ENCODE measurements at regions not wholly inside any gene's neighbourhood (a gene's known extent, or its start where the extent isn't known, plus 50 kb on each side); places are given as distances from the start of the nearest gene placed in this dataset.
A peak's percentile ranks its signal among the peaks of the same experiment; 100 is the strongest.

GRCh38 chr10:113317489-113317888, 235.4 kb upstream of the HABP2 start:
- no peak overlapping the region for H3K27ac ChIP-seq
- no peak for DNase-seq (ENCODE audit: low read depth, low spot score)

- DNase-seq (ENCODE audit: low read depth, low spot score), result no peak
- H3K27ac ChIP-seq, result no peak overlapping the region
Observed at GRCh38 chr10:113319479-113319878, 233.4 kb upstream of the HABP2 start.

- H3K27ac ChIP-seq, result no peak overlapping the region
- no peak for DNase-seq (ENCODE audit: low read depth, low spot score)
Observed at GRCh38 chr10:113320211-113320610, 232.6 kb upstream of the HABP2 start.

- no peak overlapping the region for H3K27ac ChIP-seq
- DNase-seq (ENCODE audit: low read depth, low spot score), result no peak
Observed at GRCh38 chr10:113320987-113321386, 231.9 kb upstream of the HABP2 start.

- H3K27ac ChIP-seq, result no peak overlapping the region
- DNase-seq (ENCODE audit: low read depth, low spot score), result no peak
Observed at GRCh38 chr10:113322843-113323242, 230.0 kb upstream of the HABP2 start.

- no peak overlapping the region for H3K27ac ChIP-seq
- no peak for DNase-seq (ENCODE audit: low read depth, low spot score)
Observed at GRCh38 chr10:113323985-113324384, 228.9 kb upstream of the HABP2 start.

GRCh38 chr10:113326160-113327111, 226.4 kb upstream of the HABP2 start:
- DNase-seq (ENCODE audit: low read depth, low spot score), result peak; percentile 22
- no peak overlapping the region for H3K27ac ChIP-seq

GRCh38 chr10:113329121-113329596, 223.7 kb upstream of the HABP2 start:
- H3K27ac ChIP-seq, result no peak overlapping the region
- no peak for DNase-seq (ENCODE audit: low read depth, low spot score)

- no peak overlapping the region for H3K27ac ChIP-seq
- no peak for DNase-seq (ENCODE audit: low read depth, low spot score)
Observed at GRCh38 chr10:113331961-113332360, 220.9 kb upstream of the HABP2 start.

- H3K27ac ChIP-seq, result no peak overlapping the region
- no peak for DNase-seq (ENCODE audit: low read depth, low spot score)
Observed at GRCh38 chr10:113333313-113333712, 219.5 kb upstream of the HABP2 start.

GRCh38 chr10:113335592-113335991, 217.3 kb upstream of the HABP2 start:
- DNase-seq (ENCODE audit: low read depth, low spot score), result no peak
- no peak overlapping the region for H3K27ac ChIP-seq

GRCh38 chr10:113336549-113337130, 216.2 kb upstream of the HABP2 start:
- DNase-seq (ENCODE audit: low read depth, low spot score), result no peak
- no peak overlapping the region for H3K27ac ChIP-seq

- DNase-seq (ENCODE audit: low read depth, low spot score), result no peak
- H3K27ac ChIP-seq, result no peak overlapping the region
Observed at GRCh38 chr10:113337142-113337541, 215.7 kb upstream of the HABP2 start.

- DNase-seq (ENCODE audit: low read depth, low spot score), result no peak
Observed at GRCh38 chr10:113339121-113339520, 213.7 kb upstream of the HABP2 start.

GRCh38 chr10:113340282-113340681, 212.6 kb upstream of the HABP2 start:
- no peak overlapping the region for H3K27ac ChIP-seq
- DNase-seq (ENCODE audit: low read depth, low spot score), result no peak

More at GRCh38 chr10:113339121-113339520, 213.7 kb upstream of the HABP2 start:
- no peak overlapping the region for H3K27ac ChIP-seq

- no peak overlapping the region for H3K27ac ChIP-seq
Observed at GRCh38 chr10:113341138-113341537, 211.7 kb upstream of the HABP2 start.

GRCh38 chr10:113345826-113346624, 206.8 kb upstream of the HABP2 start:
- no peak overlapping the region for H3K27ac ChIP-seq
- DNase-seq (ENCODE audit: low read depth, low spot score), result no peak

More at GRCh38 chr10:113341138-113341537, 211.7 kb upstream of the HABP2 start:
- no peak for DNase-seq (ENCODE audit: low read depth, low spot score)

- no peak for DNase-seq (ENCODE audit: low read depth, low spot score)
- H3K27ac ChIP-seq, result no peak overlapping the region
Observed at GRCh38 chr10:113347508-113347907, 205.3 kb upstream of the HABP2 start.

- no peak overlapping the region for H3K27ac ChIP-seq
- no peak for DNase-seq (ENCODE audit: low read depth, low spot score)
Observed at GRCh38 chr10:113348694-113349093, 204.2 kb upstream of the HABP2 start.

- H3K27ac ChIP-seq, result no peak overlapping the region
- no peak for DNase-seq (ENCODE audit: low read depth, low spot score)
Observed at GRCh38 chr10:113350311-113351040, 202.4 kb upstream of the HABP2 start.
